DND-41 (cell line): ENCODE measurements at regions not wholly inside any gene's neighbourhood (a gene's known extent, or its start where the extent isn't known, plus 50 kb on each side); places are given as distances from the start of the nearest gene placed in this dataset.

ENCODE experiments used
- ATAC-seq: fragments of 200-7000 bp; cut with Tn5 transposase; 3 replicates; pipeline ENCODE4 v1.9.1; 2021; ENCODE audit warnings: low read depth; ENCODE audit not compliant: insufficient read depth
- DNase-seq: peaks from one replicate; pipeline ENCODE4 v3.0.0-alpha.2; 2020
- H2AFZ ChIP-seq: 2 replicates; pipeline ENCODE4 v1.6.0; 2012; ENCODE audit warnings: low read depth, low read length
- H3K27ac ChIP-seq: 2 replicates; pipeline ENCODE4 v1.5.1; 2012; ENCODE audit warnings: low read length, inconsistent platforms
- H3K27me3 ChIP-seq: fragments of 200-600 bp; sonication (generic); 2 replicates; pipeline ENCODE4 v1.6.0; 2012; ENCODE audit warnings: low read length, mild to moderate bottlenecking, inconsistent platforms; ENCODE audit not compliant: insufficient read depth, poor library complexity
- H3K36me3 ChIP-seq: 2 replicates; pipeline ENCODE4 v1.5.1; 2012; ENCODE audit warnings: low read length, inconsistent platforms; ENCODE audit not compliant: insufficient read depth
- H3K4me1 ChIP-seq: 2 replicates; pipeline ENCODE4 v1.5.1; 2012; ENCODE audit warnings: mild to moderate bottlenecking, low read length; ENCODE audit not compliant: insufficient read depth
- H3K4me2 ChIP-seq: 2 replicates; pipeline ENCODE4 v1.6.0; 2012; ENCODE audit warnings: mild to moderate bottlenecking, moderate library complexity, low read length, inconsistent platforms; ENCODE audit not compliant: insufficient read depth
- H3K4me3 ChIP-seq, 2 experiments: fragments of 200-600 bp in 1 of 2; shearing (Covaris generic) in 1 of 2; 2 replicates each; pipeline ENCODE4 v1.5.1; 2012 to 2016; ENCODE audit warnings: inconsistent platforms in 2 of 2, low read length in 2 of 2, mild to moderate bottlenecking in 2 of 2, low read depth in 1 of 2, moderate library complexity in 1 of 2
- H3K79me2 ChIP-seq: 2 replicates; pipeline ENCODE4 v1.6.0; 2012; ENCODE audit warnings: low read length, inconsistent platforms; ENCODE audit not compliant: insufficient read depth
- H3K9ac ChIP-seq: 2 replicates; pipeline ENCODE4 v1.6.0; 2012; ENCODE audit warnings: low read depth, mild to moderate bottlenecking, inconsistent platforms, low read length, moderate library complexity
- H3K9me3 ChIP-seq: 2 replicates; pipeline ENCODE4 v1.5.1; 2012; ENCODE audit warnings: low read length, moderate library complexity, mild to moderate bottlenecking, inconsistent platforms; ENCODE audit not compliant: insufficient read depth, severe bottlenecking
- H4K20me1 ChIP-seq: 2 replicates; pipeline ENCODE4 v1.6.0; 2012; ENCODE audit warnings: low read length; ENCODE audit not compliant: insufficient read depth
- EZH2 ChIP-seq: IDR thresholded peaks from 3 replicates; pipeline ENCODE4 v1.6.1; 2012; ENCODE audit warnings: borderline replicate concordance, low read depth, mild to moderate bottlenecking, moderate library complexity, low read length, inconsistent platforms; ENCODE audit not compliant: severe bottlenecking
- TF ChIP-seq, protein P1 (sequence below): IDR thresholded peaks from 2 replicates; pipeline ENCODE4 v1.5.1; 2012; ENCODE audit warnings: borderline replicate concordance, low read length, moderate library complexity, mild to moderate bottlenecking; ENCODE audit not compliant: poor library complexity, severe bottlenecking; ENCODE audit errors: extremely low read depth

GRCh38 chr9:80040457-80040856 is 468.7 kb downstream of the TLE4 start:
- H3K4me1 ChIP-seq: no peaks in the 10 kb centered on the region
- H3K79me2 ChIP-seq: no peaks in the 10 kb centered on the region
- no peak for ATAC-seq
- no peak for DNase-seq
- H3K4me3 ChIP-seq: no peak overlapping the region
- no peak overlapping the region for H3K4me2 ChIP-seq
- H3K9me3 ChIP-seq: no peaks in the 10 kb centered on the region
- TF ChIP-seq, protein P1, sequence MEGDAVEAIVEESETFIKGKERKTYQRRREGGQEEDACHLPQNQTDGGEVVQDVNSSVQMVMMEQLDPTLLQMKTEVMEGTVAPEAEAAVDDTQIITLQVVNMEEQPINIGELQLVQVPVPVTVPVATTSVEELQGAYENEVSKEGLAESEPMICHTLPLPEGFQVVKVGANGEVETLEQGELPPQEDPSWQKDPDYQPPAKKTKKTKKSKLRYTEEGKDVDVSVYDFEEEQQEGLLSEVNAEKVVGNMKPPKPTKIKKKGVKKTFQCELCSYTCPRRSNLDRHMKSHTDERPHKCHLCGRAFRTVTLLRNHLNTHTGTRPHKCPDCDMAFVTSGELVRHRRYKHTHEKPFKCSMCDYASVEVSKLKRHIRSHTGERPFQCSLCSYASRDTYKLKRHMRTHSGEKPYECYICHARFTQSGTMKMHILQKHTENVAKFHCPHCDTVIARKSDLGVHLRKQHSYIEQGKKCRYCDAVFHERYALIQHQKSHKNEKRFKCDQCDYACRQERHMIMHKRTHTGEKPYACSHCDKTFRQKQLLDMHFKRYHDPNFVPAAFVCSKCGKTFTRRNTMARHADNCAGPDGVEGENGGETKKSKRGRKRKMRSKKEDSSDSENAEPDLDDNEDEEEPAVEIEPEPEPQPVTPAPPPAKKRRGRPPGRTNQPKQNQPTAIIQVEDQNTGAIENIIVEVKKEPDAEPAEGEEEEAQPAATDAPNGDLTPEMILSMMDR: no peak
- TF ChIP-seq EZH2: no peak
- H3K27ac ChIP-seq: no peak overlapping the region
- H2AFZ ChIP-seq: no peak overlapping the region
- no peak overlapping the region for H3K9ac ChIP-seq
- H3K36me3 ChIP-seq: no peaks in the 10 kb centered on the region
- no peaks in the 10 kb centered on the region for H3K27me3 ChIP-seq
- H4K20me1 ChIP-seq: no peaks in the 10 kb centered on the region

GRCh38 chr9:80030801-80031200 is 459.0 kb downstream of the TLE4 start:
- H3K27ac ChIP-seq: no peak overlapping the region
- TF ChIP-seq, protein P1: no peak
- no peak for TF ChIP-seq EZH2
- no peaks in the 10 kb centered on the region for H3K9me3 ChIP-seq
- H3K4me2 ChIP-seq: no peak overlapping the region
- no peak for ATAC-seq
- no peaks in the 10 kb centered on the region for H4K20me1 ChIP-seq
- H3K79me2 ChIP-seq: no peaks in the 10 kb centered on the region
- H3K27me3 ChIP-seq: no peaks in the 10 kb centered on the region
- no peak for DNase-seq
- no peak overlapping the region for H3K4me3 ChIP-seq
- H3K9ac ChIP-seq: no peak overlapping the region
- H2AFZ ChIP-seq: no peak overlapping the region
- no peaks in the 10 kb centered on the region for H3K36me3 ChIP-seq
- no peaks in the 10 kb centered on the region for H3K4me1 ChIP-seq

- H3K4me1 ChIP-seq: no peaks in the 10 kb centered on the region
- H3K9ac ChIP-seq: no peak overlapping the region
- no peak overlapping the region for H3K27ac ChIP-seq
- TF ChIP-seq, protein P1: no peak
- TF ChIP-seq EZH2: no peak
- DNase-seq: no peak
- H3K79me2 ChIP-seq: no peaks in the 10 kb centered on the region
- no peak overlapping the region for H3K4me2 ChIP-seq
- no peaks in the 10 kb centered on the region for H3K9me3 ChIP-seq
- no peak for ATAC-seq
- H3K4me3 ChIP-seq: no peak overlapping the region
- H2AFZ ChIP-seq: no peak overlapping the region
- H3K27me3 ChIP-seq: no peaks in the 10 kb centered on the region
- no peaks in the 10 kb centered on the region for H4K20me1 ChIP-seq
- no peaks in the 10 kb centered on the region for H3K36me3 ChIP-seq
Measured at GRCh38 chr9:80028501-80028900, 456.7 kb downstream of the TLE4 start.

DNA sequence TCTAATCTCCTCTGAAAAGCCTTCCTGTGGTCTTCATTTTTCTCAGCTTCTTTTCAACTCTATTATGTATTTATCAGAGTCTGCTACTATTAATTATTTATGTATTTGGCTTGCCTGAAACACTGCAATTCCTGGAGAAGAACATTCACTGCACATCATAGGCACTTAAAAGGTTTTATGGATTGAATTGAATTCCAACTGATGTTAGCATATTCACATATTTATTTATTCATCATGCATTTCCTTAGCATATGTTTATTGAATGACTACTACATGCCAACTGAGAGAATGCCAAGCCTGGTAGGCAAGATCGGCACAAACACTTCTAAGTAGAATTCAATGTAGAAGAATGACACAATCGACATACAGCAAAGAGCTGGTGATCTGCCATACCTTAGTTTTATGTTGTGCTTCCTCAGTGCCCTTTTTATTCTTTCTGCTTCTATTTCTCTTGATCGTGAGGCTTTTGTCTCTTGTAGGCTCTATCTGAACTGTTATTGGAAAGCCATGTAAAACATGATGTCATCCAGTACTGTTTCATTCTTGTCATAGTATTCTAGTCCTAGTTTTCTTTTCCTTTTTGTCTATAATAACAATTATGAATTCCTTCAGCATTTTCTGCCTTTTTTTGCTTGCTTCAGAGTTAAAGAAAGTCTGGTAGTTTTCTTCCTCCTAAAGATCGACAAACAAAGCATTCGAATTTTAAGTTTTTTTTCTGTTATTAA is 454.2 kb downstream of the TLE4 start:
- no peaks in the 10 kb centered on the region for H3K4me1 ChIP-seq
- ATAC-seq (no peak), DNase-seq (no peak)
- H3K79me2 ChIP-seq: no peaks in the 10 kb centered on the region
- no peak overlapping the region for H3K4me2 ChIP-seq
- H3K9ac ChIP-seq: no peak overlapping the region
- no peaks in the 10 kb centered on the region for H3K36me3 ChIP-seq
- H4K20me1 ChIP-seq: no peaks in the 10 kb centered on the region
- H3K4me3 ChIP-seq: no peak overlapping the region
- H2AFZ ChIP-seq: no peak overlapping the region
- no peaks in the 10 kb centered on the region for H3K27me3 ChIP-seq
- TF ChIP-seq, protein P1: no peak
- TF ChIP-seq EZH2: no peak
- H3K9me3 ChIP-seq: no peaks in the 10 kb centered on the region
- no peak overlapping the region for H3K27ac ChIP-seq
